ENCODE measurements at regions not wholly inside any gene's neighbourhood (a gene's known extent, or its start where the extent isn't known, plus 50 kb on each side); places are given as distances from the start of the nearest gene placed in this dataset.

DNA sequence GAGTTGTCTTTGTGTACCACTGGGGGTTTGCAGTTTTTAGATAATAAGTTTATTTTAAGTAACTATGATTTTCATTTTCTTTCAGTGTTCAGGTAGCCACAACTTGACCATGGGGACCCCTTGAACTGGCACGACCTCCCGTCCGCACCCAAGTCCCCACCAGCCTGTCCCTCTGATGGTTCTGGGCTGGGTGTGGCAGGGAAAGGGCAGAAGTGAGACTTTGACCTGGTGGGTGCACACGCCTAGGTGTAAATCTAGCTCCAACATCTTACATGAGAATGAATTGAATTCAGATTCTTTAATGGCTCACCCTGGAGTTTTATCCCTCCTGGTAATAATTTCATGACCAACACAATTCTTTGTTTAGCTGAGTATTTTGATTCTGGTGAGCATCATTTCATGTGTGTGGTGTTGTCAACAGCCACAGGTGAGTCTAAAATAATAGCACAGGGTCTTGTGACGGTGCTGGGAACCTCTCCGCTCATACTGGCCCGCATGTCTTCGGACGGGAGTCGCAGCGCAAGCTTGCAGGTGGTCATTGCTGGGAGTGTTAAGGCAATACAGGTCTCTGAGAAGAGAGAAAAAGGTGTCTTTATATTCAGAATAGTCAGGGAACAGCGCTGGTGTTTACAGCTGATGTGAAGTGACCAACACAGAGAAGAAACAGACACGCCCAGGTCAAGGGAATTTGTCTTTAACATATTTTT is 50.8 kb upstream of the POFUT2 start:
- Histone ChIP-seq H3K36me3 (replicated peaks in 1 of 2) (no peaks in the 10 kb centered on the region), H3K4me1 (replicated peaks in 1 of 2) (no peaks in the 10 kb centered on the region), H3K4me3 (no peak overlapping the region), H3K27ac (no peak overlapping the region), H3K9me3 (replicated peaks in 1 of 3) (no peaks in the 10 kb centered on the region), H3K27me3 (no peaks in the 10 kb centered on the region)
- DNase-seq, result no peak
- TF ChIP-seq, protein P1, sequence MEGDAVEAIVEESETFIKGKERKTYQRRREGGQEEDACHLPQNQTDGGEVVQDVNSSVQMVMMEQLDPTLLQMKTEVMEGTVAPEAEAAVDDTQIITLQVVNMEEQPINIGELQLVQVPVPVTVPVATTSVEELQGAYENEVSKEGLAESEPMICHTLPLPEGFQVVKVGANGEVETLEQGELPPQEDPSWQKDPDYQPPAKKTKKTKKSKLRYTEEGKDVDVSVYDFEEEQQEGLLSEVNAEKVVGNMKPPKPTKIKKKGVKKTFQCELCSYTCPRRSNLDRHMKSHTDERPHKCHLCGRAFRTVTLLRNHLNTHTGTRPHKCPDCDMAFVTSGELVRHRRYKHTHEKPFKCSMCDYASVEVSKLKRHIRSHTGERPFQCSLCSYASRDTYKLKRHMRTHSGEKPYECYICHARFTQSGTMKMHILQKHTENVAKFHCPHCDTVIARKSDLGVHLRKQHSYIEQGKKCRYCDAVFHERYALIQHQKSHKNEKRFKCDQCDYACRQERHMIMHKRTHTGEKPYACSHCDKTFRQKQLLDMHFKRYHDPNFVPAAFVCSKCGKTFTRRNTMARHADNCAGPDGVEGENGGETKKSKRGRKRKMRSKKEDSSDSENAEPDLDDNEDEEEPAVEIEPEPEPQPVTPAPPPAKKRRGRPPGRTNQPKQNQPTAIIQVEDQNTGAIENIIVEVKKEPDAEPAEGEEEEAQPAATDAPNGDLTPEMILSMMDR (IDR thresholded peaks at IDR 0.05), result no peak
- no peak for TF ChIP-seq POLR2A (IDR thresholded peaks at IDR 0.05)
- intact Hi-C loops (cut with DNase I), result no loop called here
- 81 to 93% (median 92%) methylated on average over 13 of the region's 13 CpGs for WGBS, 4 donors

DNA sequence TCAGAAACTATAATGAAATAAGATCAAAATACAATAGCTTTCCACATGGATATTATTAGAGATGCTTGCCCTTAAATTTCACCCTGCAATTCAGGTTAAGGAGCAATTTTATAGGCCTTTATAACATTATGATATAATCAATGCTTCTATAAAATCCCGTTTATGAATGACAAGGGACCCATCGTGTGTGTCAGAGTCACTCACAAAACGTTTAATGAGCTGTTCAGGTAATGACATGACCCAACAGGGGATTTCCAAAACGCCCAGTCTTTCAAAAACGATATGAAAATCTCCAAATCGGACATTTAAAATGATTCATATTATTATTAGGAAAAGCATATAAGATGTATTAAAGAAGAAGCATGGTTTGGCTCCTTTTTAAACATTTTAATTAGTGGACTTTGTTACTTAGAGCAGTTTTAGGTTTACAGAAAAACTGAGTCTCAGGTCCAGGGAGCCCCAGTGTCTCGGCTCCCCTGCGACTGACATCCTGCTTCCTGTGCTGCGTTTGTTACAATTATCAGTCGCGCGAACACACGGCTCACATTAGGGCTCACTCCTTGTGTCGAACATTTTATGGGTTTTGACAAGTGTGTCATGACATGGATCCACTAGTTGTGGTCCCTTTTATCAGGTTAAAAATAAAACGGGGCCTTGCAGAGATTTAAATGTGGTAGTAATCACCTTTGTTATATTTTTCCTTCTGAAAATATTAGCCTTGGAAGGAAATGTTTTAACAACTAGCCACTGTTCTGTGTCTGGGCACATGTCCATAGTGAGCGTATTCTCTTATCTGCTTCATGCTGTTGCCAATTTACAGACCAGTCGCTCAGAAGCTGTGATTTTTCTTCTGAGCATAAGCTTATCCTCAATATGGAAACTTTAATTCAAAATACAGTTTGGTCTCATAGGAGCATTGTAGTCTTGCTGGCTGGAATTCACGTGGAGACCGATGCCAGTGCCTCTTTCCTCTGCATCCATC is 52.0 kb upstream of the POFUT2 start:
- H3K27me3 ChIP-seq, result no peaks in the 10 kb centered on the region
- WGBS, 4 donors, result 59 to 64% (median 61%) methylated on average over 19 of the region's 19 CpGs
- no peak for DNase-seq
- no peak for TF ChIP-seq POLR2A (IDR thresholded peaks at IDR 0.05)
- TF ChIP-seq, protein P1 (IDR thresholded peaks at IDR 0.05), result no peak
- no peak overlapping the region for H3K27ac ChIP-seq
- no peak overlapping the region for H3K4me3 ChIP-seq
- H3K4me1 ChIP-seq (replicated peaks in 1 of 2), result no peaks in the 10 kb centered on the region
- H3K36me3 ChIP-seq (replicated peaks in 1 of 2), result no peaks in the 10 kb centered on the region
- intact Hi-C loops (cut with DNase I), result no loop called here
- H3K9me3 ChIP-seq (replicated peaks in 1 of 3), result no peaks in the 10 kb centered on the region

- H3K36me3 ChIP-seq (replicated peaks in 1 of 2), result no peaks in the 10 kb centered on the region
- intact Hi-C loops (cut with DNase I), result no loop called here
- H3K27me3 ChIP-seq, result no peaks in the 10 kb centered on the region
- 74 to 83% (median 80%) methylated on average over 8 of the region's 8 CpGs for WGBS, 4 donors
- no peak for DNase-seq
- TF ChIP-seq POLR2A (IDR thresholded peaks at IDR 0.05), result no peak
- TF ChIP-seq, protein P1 (IDR thresholded peaks at IDR 0.05), result no peak
- H3K4me1 ChIP-seq (replicated peaks in 1 of 2), result no peaks in the 10 kb centered on the region
- H3K9me3 ChIP-seq (replicated peaks in 1 of 3), result no peaks in the 10 kb centered on the region
- no peak overlapping the region for H3K4me3 ChIP-seq
- no peak overlapping the region for H3K27ac ChIP-seq
Measured at GRCh38 chr21:45340515-45340914, 52.8 kb upstream of the POFUT2 start.

GRCh38 chr21:45341261-45341660 is 53.6 kb upstream of the POFUT2 start:
- Histone ChIP-seq H3K9me3 (replicated peaks in 1 of 3) (no peaks in the 10 kb centered on the region), H3K4me1 (replicated peaks in 1 of 2) (no peaks in the 10 kb centered on the region), H3K27me3 (no peaks in the 10 kb centered on the region), H3K4me3 (no peak overlapping the region), H3K36me3 (replicated peaks in 1 of 2) (no peaks in the 10 kb centered on the region), H3K27ac (no peak overlapping the region)
- WGBS, 4 donors, result 82 to 91% (median 87%) methylated on average over 6 to 8 of the region's 8 CpGs
- no peak for DNase-seq
- intact Hi-C loops (cut with DNase I), result no loop called here
- no peak for TF ChIP-seq POLR2A (IDR thresholded peaks at IDR 0.05)
- TF ChIP-seq, protein P1 (IDR thresholded peaks at IDR 0.05), result no peak

All from adrenal gland (tissue), 9 donors.